GM12892 (cell line): ENCODE measurements at regions not wholly inside any gene's neighbourhood (a gene's known extent, or its start where the extent isn't known, plus 50 kb on each side); places are given as distances from the start of the nearest gene placed in this dataset.

Experiments
- DNase-seq: peaks from one replicate; pipeline ENCODE4 v3.0.0; 2011; ENCODE audit not compliant: insufficient read length
- FAIRE-seq: peaks from 2 replicates; lab custom pipeline; 2011; peaks lifted over from hg19 to GRCh38; lab: Jason Lieb, UNC
- POLR2A ChIP-seq: IDR thresholded peaks from 2 replicates; pipeline ENCODE4 v1.6.1; 2011; ENCODE audit warnings: low read depth, low read length, control low read depth
- POLR2AphosphoS5 ChIP-seq: IDR thresholded peaks from 2 replicates; pipeline ENCODE4 v1.6.1; 2011; ENCODE audit warnings: low read depth, low read length, control low read depth
- TAF1 ChIP-seq: IDR thresholded peaks from 2 replicates; pipeline ENCODE4 v1.6.1; 2011; ENCODE audit warnings: low read depth, mild to moderate bottlenecking, control low read depth, low read length, borderline replicate concordance

- no peak for FAIRE-seq
- TF ChIP-seq TAF1 (no peak), POLR2AphosphoS5 (no peak), POLR2A (no peak)
- DNase-seq, result no peak
These were observed 204.7 kb upstream of the STK26 start for GRCh38 chrX:131818297-131818936.

- no peak for TF ChIP-seq POLR2AphosphoS5
- no peak for TF ChIP-seq POLR2A
- TF ChIP-seq TAF1, result no peak
- DNase-seq (no peak), FAIRE-seq (peak; percentile 99)
These were observed 201.0 kb upstream of the STK26 start for GRCh38 chrX:131821945-131822622.

GRCh38 chrX:131826572-131826971, 196.5 kb upstream of the STK26 start:
- FAIRE-seq (no peak), DNase-seq (no peak)

GRCh38 chrX:131827935-131828334, 195.2 kb upstream of the STK26 start:
- DNase-seq, result no peak

More at GRCh38 chrX:131826572-131826971, 196.5 kb upstream of the STK26 start:
- TF ChIP-seq TAF1, result no peak
- TF ChIP-seq POLR2A, result no peak
- no peak for TF ChIP-seq POLR2AphosphoS5

GRCh38 chrX:131828482-131828881, 194.6 kb upstream of the STK26 start:
- DNase-seq, result no peak
- FAIRE-seq, result no peak
- TF ChIP-seq POLR2AphosphoS5, result no peak
- no peak for TF ChIP-seq POLR2A
- no peak for TF ChIP-seq TAF1

More at GRCh38 chrX:131827935-131828334, 195.2 kb upstream of the STK26 start:
- no peak for TF ChIP-seq POLR2AphosphoS5
- TF ChIP-seq POLR2A, result no peak
- TF ChIP-seq TAF1, result no peak
- peak; percentile 83 for FAIRE-seq

- DNase-seq (no peak), FAIRE-seq (peak; percentile 97)
- TF ChIP-seq POLR2AphosphoS5 (no peak), POLR2A (no peak), TAF1 (0 out of 2 replicates have a peak, but pooled peaks have one; percentile 22)
These were observed 192.5 kb upstream of the STK26 start for GRCh38 chrX:131830400-131831184.

- FAIRE-seq, result no peak
These were observed 191.9 kb upstream of the STK26 start for GRCh38 chrX:131831185-131831520.

GRCh38 chrX:131836161-131836560, 186.9 kb upstream of the STK26 start:
- no peak for DNase-seq
- TF ChIP-seq POLR2A, result no peak
- TF ChIP-seq TAF1, result no peak
- TF ChIP-seq POLR2AphosphoS5, result no peak
- no peak for FAIRE-seq

More at GRCh38 chrX:131831185-131831520, 191.9 kb upstream of the STK26 start:
- no peak for DNase-seq
- TF ChIP-seq TAF1, result no peak
- TF ChIP-seq POLR2AphosphoS5, result no peak
- no peak for TF ChIP-seq POLR2A

- TF ChIP-seq POLR2AphosphoS5, result no peak
- TF ChIP-seq TAF1, result no peak
- TF ChIP-seq POLR2A, result no peak
- no peak for FAIRE-seq
- no peak for DNase-seq
These were observed 185.8 kb upstream of the STK26 start for GRCh38 chrX:131837325-131837724.

- TF ChIP-seq TAF1 (no peak), POLR2A (no peak), POLR2AphosphoS5 (no peak)
- no peak for DNase-seq
- FAIRE-seq, result no peak
These were observed 182.2 kb upstream of the STK26 start for GRCh38 chrX:131840799-131841495.
